ENCODE measurements at regions not wholly inside any gene's neighbourhood (a gene's known extent, or its start where the extent isn't known, plus 50 kb on each side); places are given as distances from the start of the nearest gene placed in this dataset.
"Not testable (repeated sequence)": the region's sequence is repeated elsewhere in the genome, so short reads cannot be mapped to it uniquely, and the experiment has no call there.

DNA sequence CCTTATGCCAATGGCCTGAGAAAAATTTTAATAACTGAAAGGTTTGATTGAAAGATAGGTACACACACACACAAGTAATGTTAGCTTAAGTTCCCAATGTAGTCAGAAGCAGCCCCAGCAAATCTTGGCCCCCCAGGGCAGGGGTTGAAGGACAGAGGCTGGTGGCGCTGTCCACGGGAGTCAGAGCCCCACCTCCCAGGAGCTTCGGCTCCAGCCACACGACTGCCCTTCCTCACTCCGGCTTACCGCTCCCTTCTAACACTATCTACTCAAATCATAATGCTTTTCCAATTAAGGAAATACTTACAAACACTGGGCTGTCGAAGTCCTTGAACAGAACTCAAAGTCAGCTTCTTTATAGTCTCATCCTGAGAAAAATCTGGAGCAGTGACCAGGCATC is 163.9 kb upstream of the NBPF12 start:
- TF ChIP-seq, protein P1, sequence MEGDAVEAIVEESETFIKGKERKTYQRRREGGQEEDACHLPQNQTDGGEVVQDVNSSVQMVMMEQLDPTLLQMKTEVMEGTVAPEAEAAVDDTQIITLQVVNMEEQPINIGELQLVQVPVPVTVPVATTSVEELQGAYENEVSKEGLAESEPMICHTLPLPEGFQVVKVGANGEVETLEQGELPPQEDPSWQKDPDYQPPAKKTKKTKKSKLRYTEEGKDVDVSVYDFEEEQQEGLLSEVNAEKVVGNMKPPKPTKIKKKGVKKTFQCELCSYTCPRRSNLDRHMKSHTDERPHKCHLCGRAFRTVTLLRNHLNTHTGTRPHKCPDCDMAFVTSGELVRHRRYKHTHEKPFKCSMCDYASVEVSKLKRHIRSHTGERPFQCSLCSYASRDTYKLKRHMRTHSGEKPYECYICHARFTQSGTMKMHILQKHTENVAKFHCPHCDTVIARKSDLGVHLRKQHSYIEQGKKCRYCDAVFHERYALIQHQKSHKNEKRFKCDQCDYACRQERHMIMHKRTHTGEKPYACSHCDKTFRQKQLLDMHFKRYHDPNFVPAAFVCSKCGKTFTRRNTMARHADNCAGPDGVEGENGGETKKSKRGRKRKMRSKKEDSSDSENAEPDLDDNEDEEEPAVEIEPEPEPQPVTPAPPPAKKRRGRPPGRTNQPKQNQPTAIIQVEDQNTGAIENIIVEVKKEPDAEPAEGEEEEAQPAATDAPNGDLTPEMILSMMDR (IDR thresholded peaks at IDR 0.05), result not testable (repeated sequence)
- not testable (repeated sequence) for TF ChIP-seq POLR2A (IDR thresholded peaks at IDR 0.05)
